DOHH2 (cell line): ENCODE measurements at regions not wholly inside any gene's neighbourhood (a gene's known extent, or its start where the extent isn't known, plus 50 kb on each side); places are given as distances from the start of the nearest gene placed in this dataset.

Experiments
- H3F3A ChIP-seq: fragments of 200-600 bp; sonication (generic), shearing (Covaris generic); 2 replicates; pipeline ENCODE4 v1.6.0; 2016; ENCODE audit warnings: antibody characterized with exemption, mild to moderate bottlenecking; ENCODE audit not compliant: control insufficient read depth, insufficient read depth
- H3K27ac ChIP-seq: fragments of 200-600 bp; sonication (generic); 2 replicates; pipeline ENCODE4 v1.5.1; 2014; ENCODE audit warnings: low read depth, mild to moderate bottlenecking, low read length, moderate library complexity
- H3K27me3 ChIP-seq: fragments of 200-600 bp; sonication (generic); 2 replicates; pipeline ENCODE4 v1.6.1; 2014; ENCODE audit warnings: mild to moderate bottlenecking, low read length, mixed read lengths; ENCODE audit not compliant: control insufficient read depth
- H3K36me3 ChIP-seq: fragments of 200-600 bp; sonication (generic); 2 replicates; pipeline ENCODE4 v1.6.1; 2014; ENCODE audit warnings: mild to moderate bottlenecking, low read length, moderate library complexity, mixed read lengths; ENCODE audit not compliant: control insufficient read depth
- H3K4me1 ChIP-seq: fragments of 200-600 bp; sonication (generic); 2 replicates; pipeline ENCODE4 v1.6.1; 2014; ENCODE audit warnings: mild to moderate bottlenecking, low read length, mixed read lengths; ENCODE audit not compliant: control insufficient read depth
- H3K4me2 ChIP-seq: fragments of 200-600 bp; sonication (generic); 2 replicates; pipeline ENCODE4 v1.6.0; 2014; ENCODE audit warnings: mild to moderate bottlenecking, low read length, moderate library complexity
- H3K4me3 ChIP-seq: fragments of 200-600 bp; sonication (generic); 2 replicates; pipeline ENCODE4 v1.5.1; 2014; ENCODE audit warnings: mild to moderate bottlenecking, low read length, mixed read lengths
- H3K79me2 ChIP-seq: fragments of 200-600 bp; sonication (generic); 2 replicates; pipeline ENCODE4 v1.6.1; 2014; ENCODE audit warnings: mild to moderate bottlenecking, low read length, mixed read lengths; ENCODE audit not compliant: control insufficient read depth
- H3K9me2 ChIP-seq: fragments of 200-600 bp; sonication (generic); replicated peaks from 2 replicates; pipeline ENCODE4 v1.6.1; 2014; ENCODE audit warnings: mild to moderate bottlenecking, low read length, mixed read lengths; ENCODE audit not compliant: control insufficient read depth
- H3K9me3 ChIP-seq: fragments of 200-600 bp; sonication (generic); 2 replicates; pipeline ENCODE4 v1.6.1; 2014; ENCODE audit warnings: antibody characterized with exemption, low read length, mixed read lengths; ENCODE audit not compliant: control insufficient read depth, insufficient read depth
- H4K20me1 ChIP-seq: fragments of 200-600 bp; sonication (generic); 2 replicates; pipeline ENCODE4 v1.6.0; 2014; ENCODE audit warnings: low read depth, mild to moderate bottlenecking, antibody characterized with exemption, low read length, moderate library complexity; ENCODE audit not compliant: control insufficient read depth, insufficient read depth
- CTCF ChIP-seq: fragments of 200-600 bp; sonication (generic); IDR thresholded peaks from one replicate; pipeline ENCODE4 v1.5.1; 2014; ENCODE audit warnings: antibody characterized with exemption, mild to moderate bottlenecking, low read depth, low read length; ENCODE audit not compliant: poor library complexity, severe bottlenecking
- EZH2phosphoT487 ChIP-seq: fragments of 200-600 bp; sonication (generic); IDR thresholded peaks from 2 replicates; pipeline ENCODE4 v1.6.1; 2017; ENCODE audit warnings: borderline replicate concordance, mild to moderate bottlenecking, antibody characterized with exemption, low read length, moderate library complexity, mixed read lengths

- H3K27me3 ChIP-seq, result no peaks in the 10 kb centered on the region
- no peak overlapping the region for H3K4me3 ChIP-seq
- no peaks in the 10 kb centered on the region for H3K79me2 ChIP-seq
- no peak overlapping the region for H3K27ac ChIP-seq
- no peaks in the 10 kb centered on the region for H3K9me3 ChIP-seq
- no peaks in the 10 kb centered on the region for H3K9me2 ChIP-seq
- no peaks in the 10 kb centered on the region for H3K36me3 ChIP-seq
- H3F3A ChIP-seq, result no peaks in the 10 kb centered on the region
- peaks cover 11% of the 10 kb centered on the region for H3K4me1 ChIP-seq
- no peak overlapping the region for H3K4me2 ChIP-seq
- H4K20me1 ChIP-seq, result no peaks in the 10 kb centered on the region
- TF ChIP-seq EZH2phosphoT487 (no peak), CTCF (no peak)
Observed at GRCh38 chr11:109958131-109958820, 134.9 kb upstream of the ZC3H12C start.

- no peaks in the 10 kb centered on the region for H3K9me3 ChIP-seq
- no peaks in the 10 kb centered on the region for H3K79me2 ChIP-seq
- H3F3A ChIP-seq, result no peaks in the 10 kb centered on the region
- no peaks in the 10 kb centered on the region for H4K20me1 ChIP-seq
- TF ChIP-seq EZH2phosphoT487 (no peak), CTCF (no peak)
- no peak overlapping the region for H3K4me3 ChIP-seq
- no peak overlapping the region for H3K4me2 ChIP-seq
- no peak overlapping the region for H3K27ac ChIP-seq
- H3K36me3 ChIP-seq, result no peaks in the 10 kb centered on the region
- H3K27me3 ChIP-seq, result no peaks in the 10 kb centered on the region
- peaks cover 11% of the 10 kb centered on the region for H3K4me1 ChIP-seq
- no peaks in the 10 kb centered on the region for H3K9me2 ChIP-seq
Observed at GRCh38 chr11:109958821-109959166, 134.4 kb upstream of the ZC3H12C start.

- no peak overlapping the region for H3K27ac ChIP-seq
- TF ChIP-seq EZH2phosphoT487 (no peak), CTCF (no peak)
Observed at GRCh38 chr11:109960831-109961230, 132.4 kb upstream of the ZC3H12C start.

More at GRCh38 chr11:109960831-109961230, 132.4 kb upstream of the ZC3H12C start:
- no peaks in the 10 kb centered on the region for H3K27me3 ChIP-seq
- H3K4me2 ChIP-seq, result no peak overlapping the region
- H3K9me3 ChIP-seq, result no peaks in the 10 kb centered on the region
- no peaks in the 10 kb centered on the region for H3K36me3 ChIP-seq
- H3K79me2 ChIP-seq, result no peaks in the 10 kb centered on the region
- H3K4me1 ChIP-seq, result peaks cover 10% of the 10 kb centered on the region
- H3K4me3 ChIP-seq, result no peak overlapping the region
- H3K9me2 ChIP-seq, result no peaks in the 10 kb centered on the region
- H4K20me1 ChIP-seq, result no peaks in the 10 kb centered on the region
- H3F3A ChIP-seq, result no peaks in the 10 kb centered on the region
